Stimulated activated CD8-positive, alpha-beta memory T cell treated with anti-CD3 and anti-CD28 coated beads, Interleukin-12 subunit alpha, Interleukin-12 subunit beta, amount 100 ng/mL, for 4 hours (primary cell): ENCODE measurements at regions not wholly inside any gene's neighbourhood (a gene's known extent, or its start where the extent isn't known, plus 50 kb on each side); places are given as distances from the start of the nearest gene placed in this dataset.

Source experiments
- DNase-seq: peaks from one replicate; pipeline ENCODE4 v3.0.0-alpha.2; 2020; ENCODE audit warnings: low read depth

DNA sequence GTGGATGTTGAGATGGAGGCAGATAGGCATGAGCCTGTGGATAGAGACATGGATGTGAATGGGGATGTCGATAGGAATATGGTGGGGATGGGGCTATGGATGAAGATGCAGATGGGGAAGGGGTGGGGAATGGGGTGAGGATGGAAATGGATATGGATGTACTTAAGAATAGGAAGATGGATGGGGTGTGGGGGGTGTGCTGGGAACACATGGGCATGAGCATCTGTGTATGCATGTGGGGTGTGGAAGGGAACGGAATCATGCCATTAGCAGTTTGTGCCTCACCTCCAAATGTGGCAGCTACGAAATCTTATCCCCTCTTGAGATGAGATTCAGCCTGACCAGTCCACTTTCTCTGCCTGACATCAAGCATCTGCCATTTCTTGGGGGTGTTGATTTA lies 359.5 kb upstream of the MGMT start:
- DNase-seq = no peak

DNA sequence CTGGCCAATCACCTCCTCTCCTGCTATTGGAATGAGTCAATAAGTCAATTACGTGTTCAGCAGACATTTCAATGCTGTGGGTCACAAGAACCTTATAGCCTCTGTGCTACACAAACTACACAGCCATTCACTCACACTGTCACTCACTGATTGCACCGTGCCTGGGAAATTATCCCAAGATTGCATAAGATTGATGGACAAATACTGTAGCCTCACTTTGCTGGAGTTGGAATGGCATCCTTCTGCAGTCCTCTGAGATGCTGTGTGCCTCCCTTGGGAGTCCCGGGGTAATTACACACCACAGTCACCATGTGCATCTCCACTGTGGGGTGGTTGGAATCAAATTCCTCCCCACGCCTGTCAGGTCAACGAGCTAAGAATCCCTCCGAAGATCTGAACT lies 358.7 kb upstream of the MGMT start:
- no peak for DNase-seq

DNA sequence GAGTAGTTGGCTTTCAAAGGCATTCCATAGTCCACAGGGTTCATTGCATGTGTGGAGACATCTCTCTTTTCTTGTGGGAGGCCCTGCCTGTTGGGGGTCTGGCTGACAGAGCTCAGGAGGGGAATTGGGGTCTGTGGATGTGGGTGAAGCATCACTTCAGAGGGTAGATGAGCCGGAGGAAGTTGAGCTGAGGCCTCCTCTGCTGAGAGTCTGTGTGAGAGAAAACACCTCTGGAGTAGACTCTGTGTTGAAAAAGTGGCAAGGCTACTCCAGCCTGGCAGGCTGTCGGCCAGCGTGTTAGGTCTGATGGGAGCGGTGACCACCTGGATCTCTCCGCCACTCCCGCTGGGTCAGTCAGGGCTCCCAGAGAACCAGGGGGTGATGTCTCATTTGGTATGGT lies 358.0 kb upstream of the MGMT start:
- no peak for DNase-seq

DNA sequence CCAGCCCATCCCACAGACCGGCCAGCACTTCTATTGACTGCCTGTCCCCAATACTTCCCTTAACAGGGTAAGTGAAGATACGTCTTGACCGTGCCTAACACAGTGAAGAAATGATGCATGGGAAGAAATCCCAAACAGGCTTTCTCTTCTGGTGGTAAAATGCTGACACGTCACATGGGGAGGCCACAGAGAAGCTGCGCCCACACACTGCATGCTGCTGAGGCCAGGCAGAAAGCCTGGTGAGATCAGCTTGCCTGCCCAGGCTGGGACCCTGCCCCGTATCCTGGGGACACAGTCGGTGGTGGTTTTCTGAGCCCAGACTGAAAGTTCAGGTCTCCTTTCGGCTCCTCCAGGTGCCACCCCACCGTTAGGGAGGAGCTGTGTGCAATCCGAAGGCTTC lies 356.3 kb upstream of the MGMT start:
- DNase-seq = no peak

DNA sequence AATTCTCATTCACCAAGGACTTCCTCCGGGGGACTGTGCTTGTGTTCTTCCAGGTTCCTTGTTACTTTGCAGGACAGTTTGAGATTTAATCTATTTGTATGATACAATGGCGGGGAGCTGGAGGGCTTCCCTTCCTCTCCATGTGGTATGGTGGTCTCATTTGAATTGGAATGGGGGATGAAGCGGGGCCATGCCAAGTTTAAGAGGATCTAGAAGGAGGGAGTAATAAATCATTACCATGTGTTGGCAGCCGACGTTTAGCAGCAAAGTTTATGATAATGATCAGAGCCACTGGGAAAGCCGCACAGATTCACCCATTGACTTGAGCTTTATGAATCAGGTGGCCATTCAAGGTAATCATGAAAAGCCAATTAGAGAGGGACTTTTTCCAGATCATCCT lies 355.1 kb upstream of the MGMT start:
- DNase-seq = no peak

DNA sequence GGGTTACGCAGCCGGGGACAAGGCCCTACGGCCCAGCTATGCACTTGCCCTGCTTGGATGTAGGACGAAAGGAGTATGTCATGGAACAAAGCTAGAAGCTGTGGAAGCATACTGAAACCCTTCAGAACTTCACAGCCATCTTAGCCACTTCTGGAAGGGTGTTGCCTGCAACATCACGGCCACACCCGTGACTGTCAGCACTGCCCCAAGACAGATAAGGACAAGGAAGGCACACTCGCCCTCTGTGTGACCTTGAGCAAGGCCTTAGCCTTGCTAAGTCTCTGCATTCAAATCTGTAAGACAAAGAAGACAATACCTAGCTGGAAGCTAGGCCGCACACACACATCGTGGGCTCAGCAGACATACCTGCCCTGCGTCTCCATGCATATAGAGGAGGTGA lies 352.5 kb upstream of the MGMT start:
- DNase-seq = no peak

DNA sequence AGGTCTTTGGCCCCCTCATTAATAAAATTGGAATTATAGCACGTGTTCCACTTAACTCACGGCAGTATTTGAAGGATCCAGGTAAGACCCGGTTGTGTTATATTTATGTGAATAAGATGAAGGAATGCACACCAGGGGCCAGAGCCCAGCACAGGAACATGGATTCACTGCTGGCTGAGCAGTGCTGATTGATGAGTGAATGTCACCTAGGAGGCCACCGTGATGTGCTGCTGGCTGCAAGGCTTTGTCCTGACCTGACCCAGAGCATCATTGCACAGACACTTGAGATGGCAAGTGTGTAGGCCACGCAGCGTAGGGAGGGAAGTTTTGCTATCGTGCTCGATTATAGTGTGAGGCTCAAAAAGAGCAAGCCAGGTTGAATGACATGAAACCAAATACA lies 350.7 kb upstream of the MGMT start:
- DNase-seq = no peak

DNA sequence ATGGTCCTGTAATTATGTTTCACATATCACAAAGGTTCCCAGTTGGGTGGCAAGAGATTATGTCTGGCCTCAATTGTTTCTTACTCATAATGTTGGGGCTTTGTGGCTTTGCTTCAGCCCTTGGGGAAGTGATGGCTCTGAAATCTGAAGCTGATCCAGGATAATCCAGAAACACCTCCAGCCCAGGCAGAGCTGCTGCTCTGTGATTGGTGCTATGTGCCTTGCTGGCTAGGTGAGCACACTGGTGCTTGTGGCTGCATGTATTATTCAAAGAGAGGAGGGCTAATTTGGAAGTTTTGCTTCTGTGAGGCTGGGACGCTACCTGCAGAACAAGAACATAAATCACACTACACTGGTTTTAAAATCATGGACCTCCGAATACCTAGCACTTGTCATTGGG lies 346.6 kb upstream of the MGMT start:
- DNase-seq = no peak

DNA sequence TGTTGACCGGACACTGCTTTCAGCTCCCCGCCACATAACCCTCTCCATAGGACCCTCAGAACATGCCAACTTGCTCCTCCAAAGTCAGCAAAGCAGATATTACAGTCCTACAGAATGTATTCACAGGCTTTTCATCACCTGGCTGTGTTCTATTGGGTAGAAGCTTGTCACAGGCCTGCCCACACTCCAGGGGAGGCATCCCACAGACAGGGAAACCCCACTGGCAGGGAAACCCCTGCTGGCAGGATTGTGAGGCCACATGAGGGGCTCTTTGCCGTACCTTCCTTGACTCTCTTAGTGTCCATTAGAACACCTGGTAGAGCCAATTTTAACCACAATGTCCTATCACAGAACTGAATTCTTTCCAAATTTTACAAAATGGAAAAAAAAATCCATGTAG lies 344.2 kb upstream of the MGMT start:
- no peak for DNase-seq

DNA sequence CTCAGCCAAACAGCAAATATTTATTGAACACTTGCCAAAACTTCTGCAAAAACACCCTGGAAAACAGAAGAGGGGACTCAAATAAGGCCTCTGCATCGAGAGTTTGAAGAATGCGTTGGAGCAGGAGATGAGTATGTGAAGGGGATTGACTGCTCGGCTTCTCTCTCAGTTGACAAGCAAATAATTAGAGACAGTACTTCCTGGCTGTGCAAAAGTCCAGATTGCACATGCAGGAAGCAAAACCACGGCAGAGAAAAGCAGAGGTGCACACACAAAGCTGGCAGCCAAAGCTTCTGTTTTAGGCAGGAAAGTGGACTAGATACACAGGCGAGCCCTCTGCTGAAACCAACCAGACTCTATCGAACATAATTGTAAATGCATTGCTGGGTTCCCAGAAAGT lies 343.6 kb upstream of the MGMT start:
- no peak for DNase-seq

DNA sequence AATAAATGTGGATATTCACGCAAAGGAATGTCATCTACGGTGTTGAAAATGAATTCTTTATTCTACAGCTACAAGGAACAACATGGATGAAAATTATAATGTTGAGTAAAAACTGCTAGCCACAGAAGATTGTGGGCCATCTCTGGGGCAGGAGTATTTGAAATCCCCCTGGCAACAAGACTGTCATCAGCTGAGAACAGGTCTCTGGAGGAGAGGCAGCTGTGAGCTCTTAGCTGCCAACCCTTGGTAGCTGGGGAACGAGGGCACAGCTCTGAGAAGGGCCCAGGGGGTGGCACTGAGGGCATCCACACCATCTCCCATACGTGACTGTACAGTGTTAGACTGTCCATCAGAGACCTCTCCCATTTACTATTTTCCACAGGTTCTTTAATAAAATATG lies 340.1 kb upstream of the MGMT start:
- no peak for DNase-seq

DNA sequence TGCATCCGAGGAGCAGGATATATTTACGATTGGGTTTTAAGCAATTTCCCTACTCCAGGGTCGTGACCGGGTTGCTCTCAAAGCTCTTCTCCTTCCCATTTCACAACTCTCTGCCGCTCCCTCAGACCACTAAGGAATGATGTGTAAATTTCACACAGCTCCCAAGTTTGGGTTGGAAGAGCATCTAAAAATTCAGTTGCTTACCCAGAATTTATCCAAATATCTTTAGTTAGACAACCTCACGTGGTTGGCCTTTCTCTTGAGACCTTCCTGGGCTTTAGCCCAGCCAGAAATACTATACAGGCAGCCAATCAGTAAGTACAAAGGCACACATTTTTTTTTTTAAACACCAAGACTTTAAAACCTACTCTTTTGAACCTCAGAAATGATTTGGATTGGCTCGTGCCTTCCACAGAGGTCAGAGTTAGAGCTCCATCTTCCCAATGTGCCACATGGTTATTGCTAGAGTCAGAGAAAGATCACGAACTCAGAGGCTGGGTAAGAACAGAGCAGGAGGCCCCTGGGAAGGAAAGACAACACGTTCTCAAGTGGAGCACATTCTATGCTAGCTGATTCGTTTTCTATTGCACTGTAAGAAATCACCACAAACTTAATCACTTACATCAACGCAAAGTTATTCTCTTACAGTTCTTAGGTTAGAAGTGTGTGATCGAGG lies 335.4 kb upstream of the MGMT start:
- DNase-seq = no peak

DNA sequence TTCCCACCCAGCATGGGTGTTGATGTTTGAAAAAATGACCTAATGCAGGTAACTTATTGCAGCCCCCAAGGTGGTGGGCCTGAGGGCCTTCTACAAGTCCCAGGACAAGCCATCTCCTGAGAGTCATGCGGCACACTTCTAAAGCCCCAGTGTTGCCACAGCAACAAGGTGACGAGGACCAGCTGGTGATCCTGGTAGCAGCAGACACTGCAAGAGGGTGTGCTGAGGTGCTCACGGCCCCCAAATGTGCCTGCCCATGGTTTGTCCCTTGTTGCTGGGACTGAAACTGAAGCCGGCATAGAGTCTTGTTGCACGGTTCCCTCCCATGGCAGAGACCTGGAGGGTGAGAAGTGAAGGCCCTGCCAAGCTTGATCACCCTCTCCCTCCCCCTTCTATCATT lies 333.2 kb upstream of the MGMT start:
- DNase-seq = no peak

DNA sequence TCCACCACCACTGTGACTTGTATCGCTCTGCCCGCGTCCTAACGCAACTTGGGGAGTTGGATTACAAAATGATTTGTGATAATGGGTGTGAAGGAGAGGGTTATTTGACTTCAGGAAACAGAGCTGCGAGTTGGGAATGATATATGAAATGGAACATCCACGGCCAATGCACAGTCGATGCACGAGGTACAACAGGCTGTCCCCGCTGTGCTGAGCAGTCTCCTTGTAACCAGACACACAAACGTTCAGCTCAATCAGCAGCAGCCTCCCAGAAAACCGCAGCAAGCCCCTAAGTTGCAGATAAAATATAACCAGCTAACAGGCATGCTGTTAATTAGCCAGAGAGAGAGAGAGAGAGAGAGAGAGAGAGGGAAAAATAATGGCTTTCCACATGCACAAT lies 332.7 kb upstream of the MGMT start:
- DNase-seq = no peak

DNA sequence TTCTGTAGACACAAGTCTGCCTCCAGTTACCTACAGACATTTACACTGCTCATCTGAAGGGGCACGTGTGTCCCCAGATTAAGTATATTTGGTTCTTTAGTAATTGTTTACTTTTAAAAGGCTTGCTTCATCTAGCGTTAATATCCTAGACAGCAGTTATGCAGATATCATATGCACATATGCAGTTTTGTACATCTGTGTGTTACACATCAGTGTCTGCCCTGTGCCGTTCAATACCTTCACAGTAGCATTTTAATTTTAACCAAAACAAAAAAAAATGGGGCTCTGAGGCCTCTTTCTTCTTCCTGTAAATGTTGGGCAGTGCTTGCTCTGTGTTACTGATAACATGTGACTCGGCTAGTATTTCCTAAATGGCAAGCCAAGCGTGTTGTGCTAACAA lies 331.4 kb upstream of the MGMT start:
- DNase-seq = no peak

DNA sequence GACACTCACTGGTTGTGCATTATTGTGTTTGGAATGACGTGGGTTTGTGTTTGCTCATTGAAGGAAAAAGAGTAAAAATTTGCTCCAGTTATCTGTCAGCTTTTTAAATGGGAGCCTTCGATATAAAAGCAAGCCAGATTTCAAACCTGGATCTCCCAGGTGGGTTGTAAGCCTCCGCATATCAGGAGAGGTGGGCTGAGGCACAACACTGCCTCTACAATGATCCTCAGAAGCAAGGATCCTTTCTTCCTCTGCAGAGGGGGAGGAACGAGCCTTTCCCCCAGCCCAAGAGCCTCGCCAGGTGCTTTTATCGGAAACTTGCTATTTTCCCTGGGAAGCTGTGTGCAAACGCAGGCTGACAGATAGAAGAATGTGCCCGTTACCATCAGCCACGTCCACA lies 331.0 kb upstream of the MGMT start:
- no peak for DNase-seq

DNA sequence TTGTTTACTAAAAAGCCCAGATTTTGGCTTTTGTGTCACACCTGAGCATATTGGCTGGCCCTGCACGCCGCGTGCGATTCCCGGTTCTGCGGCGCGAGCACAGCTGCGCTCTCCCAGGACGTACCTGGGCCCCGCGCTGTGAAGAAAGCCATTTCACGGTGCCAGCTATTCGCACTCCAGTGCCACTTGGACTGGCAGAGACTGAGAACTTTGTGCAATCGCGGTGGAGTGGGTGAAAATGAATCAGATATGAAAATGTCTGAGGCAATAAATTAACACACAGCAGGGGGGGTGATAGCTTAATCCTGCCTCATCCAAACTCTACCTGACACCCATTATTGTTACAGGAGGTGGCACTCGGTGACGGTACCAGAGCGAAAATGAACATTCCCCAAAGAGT lies 330.1 kb upstream of the MGMT start:
- no peak for DNase-seq

DNA sequence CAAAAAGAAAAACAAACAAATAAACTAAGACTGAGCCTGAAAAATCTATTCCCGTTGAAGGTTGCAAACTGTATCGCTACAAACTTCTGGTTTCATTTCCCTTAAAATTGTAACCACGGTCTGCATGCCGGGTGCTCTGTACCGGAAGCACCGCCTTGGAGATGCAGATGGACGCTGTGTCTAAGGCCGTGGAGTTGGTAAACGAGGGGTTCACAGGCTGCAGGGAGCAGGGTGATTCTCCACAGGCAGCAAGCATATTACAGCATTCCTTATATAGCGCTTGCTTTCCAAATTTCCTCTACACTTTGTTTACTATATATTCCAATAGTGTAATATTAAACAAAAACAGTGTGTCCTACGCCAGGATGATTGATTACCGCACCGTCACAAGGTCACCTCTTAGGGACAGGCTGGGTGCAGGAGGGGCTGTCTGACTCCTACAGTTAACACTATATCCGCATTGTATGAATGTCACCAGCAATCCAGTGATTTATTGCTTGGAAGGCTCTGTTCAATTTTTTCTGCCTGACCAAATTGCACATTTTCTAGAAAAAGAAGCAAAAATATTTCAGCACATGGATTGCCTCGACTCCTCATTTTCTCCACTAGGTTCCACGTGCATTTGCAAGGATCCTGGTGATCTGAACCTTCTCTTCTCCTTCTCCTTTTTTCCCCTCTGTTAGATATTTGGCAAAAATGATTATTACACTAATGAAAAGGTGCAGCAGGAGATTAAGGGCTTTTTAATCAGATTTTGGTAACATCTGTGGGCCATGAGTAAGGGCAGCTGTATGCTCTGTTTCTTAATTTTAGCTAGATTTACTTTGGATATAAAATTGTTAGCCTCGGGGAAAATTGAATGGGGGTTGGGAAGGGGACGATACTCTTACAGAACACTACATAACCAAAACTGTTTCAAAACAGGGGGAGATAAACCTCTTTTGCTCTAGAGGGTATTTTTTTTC lies 325.8 kb upstream of the MGMT start:
- no peak for DNase-seq

DNA sequence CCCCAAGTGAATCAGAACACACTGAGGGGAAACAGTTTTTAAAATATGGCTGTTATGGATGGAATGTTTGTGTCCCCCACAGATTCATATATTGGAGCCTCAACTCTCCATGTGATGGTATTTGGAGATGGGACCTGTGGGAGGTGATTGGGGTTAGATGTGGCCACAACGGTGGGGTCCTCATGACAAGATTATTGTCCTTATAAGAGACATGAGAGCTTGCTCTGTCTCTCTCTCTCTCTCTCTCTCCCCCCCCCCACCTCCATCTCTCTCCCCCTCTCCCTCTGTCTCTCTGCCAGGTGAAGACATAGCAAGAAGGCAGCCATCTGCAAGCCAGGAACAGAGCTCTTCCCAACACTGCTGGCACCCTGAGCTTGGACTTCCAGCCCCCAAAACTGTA lies 315.8 kb upstream of the MGMT start:
- no peak for DNase-seq

DNA sequence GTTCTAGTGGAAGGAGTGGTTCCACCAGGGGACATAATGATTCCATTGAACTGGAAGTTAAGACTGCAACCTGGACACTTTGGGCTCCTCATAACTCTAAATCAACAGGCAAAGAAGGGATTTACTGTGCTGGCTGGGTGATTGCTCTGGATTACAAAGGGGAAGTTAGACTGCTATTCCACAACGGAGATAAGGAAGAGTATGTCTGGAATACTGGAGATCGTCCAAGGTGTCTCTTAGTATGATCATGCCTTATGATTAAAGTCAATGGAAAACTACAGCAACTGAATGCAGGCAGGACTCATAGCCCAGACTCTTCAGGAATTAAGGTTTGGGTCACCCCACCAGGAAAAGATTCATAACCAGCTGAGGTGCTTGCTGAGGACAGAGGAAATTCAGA lies 310.6 kb upstream of the MGMT start:
- DNase-seq = no peak

DNA sequence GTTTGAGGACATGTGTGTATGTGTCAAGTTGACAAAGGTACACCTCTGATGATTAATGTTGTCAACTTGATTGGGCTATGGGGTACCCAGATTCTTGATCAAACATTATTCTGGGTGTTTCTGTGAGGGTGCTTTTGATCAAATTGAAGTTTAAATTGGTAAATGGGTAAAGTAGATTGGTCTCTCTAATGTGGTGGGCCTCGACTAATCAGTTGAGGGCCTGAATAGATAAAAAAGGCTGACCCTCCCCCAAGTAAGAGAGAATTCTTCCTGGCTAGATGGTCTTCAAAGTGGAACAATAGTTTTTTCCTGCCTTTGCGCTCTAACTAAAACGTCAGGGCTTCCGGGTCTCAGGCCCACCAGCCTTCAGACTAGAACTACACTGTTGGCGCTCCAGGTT lies 309.9 kb upstream of the MGMT start:
- no peak for DNase-seq

DNA sequence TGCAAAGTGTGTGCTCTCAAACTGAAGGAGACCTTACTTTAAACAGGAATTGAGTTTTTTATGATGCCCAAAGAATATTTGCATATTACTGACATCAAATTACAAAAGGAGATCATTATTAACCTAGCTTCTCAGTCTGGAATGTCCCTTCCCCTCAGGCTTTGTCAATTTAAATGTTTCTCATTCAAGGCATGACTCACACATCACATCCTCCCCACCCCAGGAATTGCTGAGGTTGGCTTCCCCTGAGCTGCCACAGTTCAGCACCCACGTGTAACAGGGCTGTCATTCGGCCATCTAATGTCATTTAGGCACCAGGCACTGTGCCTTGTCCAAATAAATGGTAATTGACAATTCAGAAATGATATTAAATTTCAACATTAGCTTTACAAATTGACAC lies 305.9 kb upstream of the MGMT start:
- no peak for DNase-seq

DNA sequence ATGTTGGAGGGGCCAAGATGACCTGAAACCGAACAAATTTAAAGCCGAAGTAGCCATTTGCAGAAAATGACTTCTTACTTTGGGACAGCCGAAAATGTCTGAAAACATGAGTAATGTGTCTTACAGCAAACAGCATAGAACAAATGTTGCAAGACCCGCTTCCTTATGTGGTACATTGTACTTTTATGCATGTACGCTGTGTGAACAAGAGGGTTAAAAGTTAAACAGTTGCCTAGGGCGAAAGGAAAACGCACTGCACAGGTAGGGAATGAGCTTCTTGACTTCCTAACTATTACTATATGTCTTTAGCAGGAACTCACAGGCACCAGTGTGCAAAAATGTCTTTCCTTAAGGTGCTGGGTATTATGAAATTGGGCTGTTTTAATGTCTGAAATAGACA lies 303.5 kb upstream of the MGMT start:
- DNase-seq = no peak
